Stimulated activated CD4-positive, alpha-beta T cell treated with anti-CD3 and anti-CD28 coated beads, Interleukin-2, amount 100 ng/mL, for 24 hours (primary cell): ENCODE measurements at regions not wholly inside any gene's neighbourhood (a gene's known extent, or its start where the extent isn't known, plus 50 kb on each side); places are given as distances from the start of the nearest gene placed in this dataset.
"Not testable (repeated sequence)": the region's sequence is repeated elsewhere in the genome, so short reads cannot be mapped to it uniquely, and the experiment has no call there.

Source experiments
- DNase-seq, 2 donors: peaks; one replicate each; pipeline ENCODE4 v3.0.0-alpha.2; 2020

DNA sequence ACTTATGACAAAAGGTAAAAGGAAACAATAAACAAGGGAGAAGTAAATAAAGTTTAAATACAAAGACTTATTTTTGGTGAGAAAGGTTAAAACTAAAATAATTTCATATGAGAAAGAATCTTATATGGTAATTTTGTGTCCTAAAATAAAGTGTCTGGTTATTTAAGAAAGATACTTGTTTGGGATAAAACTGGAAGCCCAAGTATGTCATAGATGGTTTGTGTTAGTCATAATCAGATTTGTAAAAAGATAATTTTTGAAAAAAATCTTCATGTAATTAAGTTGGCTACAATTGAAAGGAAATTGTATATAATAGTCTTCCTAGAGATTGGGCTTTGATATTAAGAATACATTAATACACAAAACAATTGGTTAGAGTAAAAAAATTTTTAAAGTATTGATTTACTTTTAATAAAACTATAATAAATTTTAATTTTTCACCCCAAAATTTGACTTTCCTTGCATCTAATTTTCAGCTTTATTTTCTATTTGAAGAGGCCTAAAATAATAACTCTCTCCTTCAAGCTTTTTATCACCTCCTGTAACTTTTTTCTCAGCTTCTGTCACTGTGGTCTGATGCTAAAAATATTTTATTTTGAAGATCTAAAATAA, 315.6 kb downstream of the SLITRK5 start:
- DNase-seq: no peak

DNA sequence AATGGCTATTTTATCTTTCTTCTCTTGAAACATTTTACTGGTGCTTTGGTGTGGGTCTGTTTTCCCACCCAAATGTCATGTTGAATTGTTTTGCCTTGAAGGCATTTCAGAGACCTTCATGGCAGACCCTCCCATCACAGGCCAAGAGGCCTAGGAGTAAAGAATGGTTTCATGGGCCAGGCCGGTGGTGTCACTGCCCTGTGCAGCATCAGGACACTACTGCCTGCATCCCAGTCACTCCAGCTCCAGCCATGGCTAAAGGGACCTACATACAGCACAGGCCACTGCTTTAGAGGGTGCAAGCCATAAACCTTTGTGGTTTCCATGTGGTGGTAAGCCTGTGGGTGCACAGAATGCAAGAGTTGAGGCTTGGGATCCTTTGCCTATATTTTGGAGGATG, 326.9 kb downstream of the SLITRK5 start:
- no peak for DNase-seq

- no peak for DNase-seq
Observed at GRCh38 chr13:87999240-87999700, 328.1 kb downstream of the SLITRK5 start.

GRCh38 chr13:87999788-88000187, 328.6 kb downstream of the SLITRK5 start:
- DNase-seq: no peak

- no peak for DNase-seq
Observed at GRCh38 chr13:88000239-88000638, 329.1 kb downstream of the SLITRK5 start.

- DNase-seq: no peak
Observed at GRCh38 chr13:88000787-88001186, 329.6 kb downstream of the SLITRK5 start.

- DNase-seq: no peak
Observed at GRCh38 chr13:88005188-88005587, 334.0 kb downstream of the SLITRK5 start.

DNA sequence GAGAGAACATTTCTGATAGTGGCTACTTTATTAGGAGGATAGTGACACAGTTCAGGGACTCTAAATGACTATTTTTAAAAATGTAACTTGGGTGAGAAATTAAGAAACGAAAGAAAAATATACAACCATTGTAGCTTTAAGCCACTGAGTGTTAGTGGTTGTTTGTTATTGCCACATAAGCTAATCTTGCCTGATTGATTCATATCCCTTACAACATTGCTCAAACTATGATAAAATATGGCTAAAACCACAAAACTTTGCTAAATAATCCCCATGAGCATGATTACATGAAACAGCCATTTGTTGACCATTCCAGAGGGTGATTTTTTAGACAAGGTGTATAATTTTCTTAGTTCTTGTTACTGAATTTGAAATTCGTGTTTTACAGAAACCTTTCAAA, 343.4 kb downstream of the SLITRK5 start:
- no peak for DNase-seq

- DNase-seq: no peak
Observed at GRCh38 chr13:88022431-88023208, 351.4 kb downstream of the SLITRK5 start.

- DNase-seq: no peak
Observed at GRCh38 chr13:88026241-88026640, 355.1 kb downstream of the SLITRK5 start.

- no peak for DNase-seq
Observed at GRCh38 chr13:88031980-88032559, 360.9 kb downstream of the SLITRK5 start.

DNA sequence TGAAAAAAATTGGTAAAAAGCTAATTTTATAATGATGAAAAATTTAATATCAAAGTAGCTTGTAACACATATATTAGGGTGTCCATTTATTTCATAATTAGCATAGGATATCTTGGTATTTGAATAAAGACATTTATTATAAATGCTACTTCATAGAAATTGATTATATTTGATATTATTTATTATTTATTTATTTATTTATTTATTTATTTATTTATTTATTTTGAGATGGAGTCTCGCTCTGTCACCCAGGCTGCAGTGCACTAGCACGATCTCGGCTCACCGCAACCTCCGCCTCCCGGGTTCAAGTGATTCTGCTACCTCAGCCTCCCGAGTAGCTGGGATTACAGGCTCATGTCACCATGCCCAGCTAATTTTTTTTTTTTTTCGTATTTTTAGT, 365.0 kb downstream of the SLITRK5 start:
- not testable (repeated sequence) for DNase-seq

DNA sequence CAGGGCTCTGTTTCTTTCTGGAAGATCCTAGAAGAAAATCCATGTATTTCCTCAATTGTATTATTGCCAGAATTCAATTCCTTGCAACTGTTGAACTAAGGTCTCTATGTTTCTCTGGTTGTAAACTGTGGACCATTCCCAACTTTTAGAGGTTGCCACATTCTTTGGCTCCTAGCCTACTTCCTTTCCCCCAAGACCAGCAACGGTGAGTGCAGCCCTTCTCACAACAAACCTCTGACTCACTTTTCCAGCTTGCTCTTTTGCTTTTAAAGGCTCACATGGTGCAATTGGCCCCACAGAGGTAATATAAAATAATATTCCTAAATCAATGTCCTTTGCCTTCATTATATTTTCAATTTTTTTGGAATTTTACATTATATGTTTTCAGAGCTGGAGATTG, 371.3 kb downstream of the SLITRK5 start:
- DNase-seq: no peak

GRCh38 chr13:88051746-88052482, 380.7 kb downstream of the SLITRK5 start:
- no peak for DNase-seq

DNA sequence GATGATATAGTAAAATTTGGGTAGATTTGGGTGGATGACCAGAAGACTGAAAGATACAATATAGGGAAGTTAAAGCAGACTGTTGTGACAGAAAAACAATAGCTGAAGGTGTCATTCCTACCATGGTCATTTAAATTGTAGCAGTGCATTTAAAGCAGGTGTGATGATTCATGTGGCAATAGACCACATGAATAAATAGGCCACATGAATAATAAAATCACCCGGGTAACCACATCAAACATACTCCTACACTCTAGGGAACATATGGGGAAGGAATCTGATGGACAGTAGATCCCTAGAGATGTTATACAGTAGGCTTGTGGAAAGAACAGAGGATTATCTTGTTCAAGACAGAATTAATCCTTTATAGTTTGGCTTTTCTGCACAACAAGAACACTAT, 392.6 kb downstream of the SLITRK5 start:
- no peak for DNase-seq

- DNase-seq: no peak
Observed at GRCh38 chr13:88066847-88067246, 395.7 kb downstream of the SLITRK5 start.

- DNase-seq: no peak
Observed at GRCh38 chr13:88068316-88068715, 397.1 kb downstream of the SLITRK5 start.

DNA sequence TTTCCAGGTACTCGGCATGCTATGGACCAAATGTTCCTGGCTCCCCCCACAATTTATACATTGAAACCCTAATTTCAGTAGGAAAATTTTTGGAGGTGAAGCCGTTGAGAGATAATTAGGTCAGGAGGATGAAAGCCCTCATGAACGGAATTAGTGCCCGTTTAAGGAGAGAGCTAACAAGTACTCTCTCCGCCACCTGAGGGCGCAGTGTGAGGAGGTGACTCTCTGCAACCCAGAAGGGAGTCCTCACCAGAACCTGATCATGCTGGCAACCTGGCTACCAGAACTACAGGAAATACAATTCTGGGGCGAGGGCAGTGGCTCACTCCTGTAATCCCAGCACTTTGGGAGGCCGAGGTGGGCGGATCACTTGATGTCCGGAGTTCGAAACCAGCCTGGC, 397.8 kb downstream of the SLITRK5 start:
- peak in 1 of 2 donors; percentile 8 for DNase-seq

- DNase-seq: no peak
Observed at GRCh38 chr13:88071371-88071770, 400.2 kb downstream of the SLITRK5 start.

- DNase-seq: no peak
Observed at GRCh38 chr13:88074794-88075510, 403.8 kb downstream of the SLITRK5 start.

GRCh38 chr13:88085036-88085435, 413.9 kb downstream of the SLITRK5 start:
- no peak for DNase-seq

DNA sequence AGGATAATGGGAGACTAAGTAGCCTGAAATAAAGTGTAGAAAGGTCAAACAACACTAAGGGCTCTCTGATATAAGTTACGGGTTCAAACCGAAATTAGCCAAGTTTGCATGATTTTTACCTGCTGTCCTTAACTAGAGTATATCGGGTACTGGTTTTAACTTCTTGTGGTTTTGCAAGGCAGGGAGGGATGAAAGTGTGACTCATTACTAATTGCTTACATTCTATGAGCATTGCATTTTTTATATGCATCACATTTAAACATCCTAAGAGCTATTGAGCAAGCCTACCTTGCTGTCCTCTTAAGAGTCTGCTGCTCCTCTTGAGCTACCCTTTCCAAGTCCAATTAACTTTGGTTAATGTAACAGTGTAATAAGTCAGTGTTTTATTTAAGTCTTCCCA, 415.4 kb downstream of the SLITRK5 start:
- DNase-seq: no peak

GRCh38 chr13:88097541-88097940, 426.4 kb downstream of the SLITRK5 start:
- DNase-seq: no peak
